ENCODE measurements at regions not wholly inside any gene's neighbourhood (a gene's known extent, or its start where the extent isn't known, plus 50 kb on each side); places are given as distances from the start of the nearest gene placed in this dataset.

DNA sequence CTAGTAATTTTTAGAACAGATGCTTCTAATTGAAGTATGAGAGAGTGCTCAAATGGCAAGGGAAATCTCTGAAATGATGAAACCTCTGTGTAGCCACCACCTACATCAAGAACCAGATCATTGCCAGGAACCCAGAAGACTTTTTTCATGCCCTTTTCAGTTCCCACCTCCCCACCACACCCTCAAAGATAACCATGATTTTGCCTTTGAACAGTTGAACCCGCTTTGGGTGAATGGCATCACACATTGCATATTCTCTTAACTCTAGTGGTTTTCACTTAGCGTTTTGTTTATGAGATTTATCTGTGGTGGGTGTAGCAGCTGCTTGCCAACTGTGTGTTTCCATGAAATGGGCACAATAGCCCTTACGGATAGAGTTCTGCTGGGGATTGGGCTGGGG, 142.9 kb upstream of the HDAC4 start:
- Histone ChIP-seq H3K9ac (ENCODE audit: control insufficient read depth, extremely low read depth, insufficient read depth, low read length) (no peak overlapping the region), H3K9me1 (ENCODE audit: control insufficient read depth, extremely low read depth, insufficient read depth, low read length) (no peaks in the 10 kb centered on the region), H3K4me2 (ENCODE audit: control insufficient read depth, extremely low read depth, insufficient read depth, low read depth, low read length) (no peak overlapping the region), H3K79me2 (ENCODE audit: control insufficient read depth, insufficient read depth, low read length) (no peaks in the 10 kb centered on the region), H3K27me3 (ENCODE audit: control insufficient read depth, extremely low read depth, insufficient read depth, low read length) (peaks cover 4% of the 10 kb centered on the region), H3K4me3 (ENCODE audit: control insufficient read depth in 2 of 3, extremely low read depth in 1 of 3, insufficient read depth in 2 of 3, low read depth in 1 of 3, low read length in 3 of 3) (no peak overlapping the region), H3K9me3 (ENCODE audit: control insufficient read depth, low read depth, low read length) (no peaks in the 10 kb centered on the region), H2AFZ (ENCODE audit: control insufficient read depth, low read length) (no peak overlapping the region), H3K27ac (ENCODE audit: control insufficient read depth, insufficient read depth, low read length) (no peak overlapping the region), H3K36me3 (ENCODE audit: control insufficient read depth in 2 of 2, extremely low read depth in 1 of 2, insufficient read depth in 2 of 2, low read length in 2 of 2) (no peaks in the 10 kb centered on the region), H4K20me1 (ENCODE audit: control insufficient read depth, extremely low read depth, insufficient read depth, low read length) (no peaks in the 10 kb centered on the region), H3K4me1 (ENCODE audit: control insufficient read depth, extremely low read depth, insufficient read depth, low read length) (peaks cover 4% of the 10 kb centered on the region)
- TF ChIP-seq, protein P1, sequence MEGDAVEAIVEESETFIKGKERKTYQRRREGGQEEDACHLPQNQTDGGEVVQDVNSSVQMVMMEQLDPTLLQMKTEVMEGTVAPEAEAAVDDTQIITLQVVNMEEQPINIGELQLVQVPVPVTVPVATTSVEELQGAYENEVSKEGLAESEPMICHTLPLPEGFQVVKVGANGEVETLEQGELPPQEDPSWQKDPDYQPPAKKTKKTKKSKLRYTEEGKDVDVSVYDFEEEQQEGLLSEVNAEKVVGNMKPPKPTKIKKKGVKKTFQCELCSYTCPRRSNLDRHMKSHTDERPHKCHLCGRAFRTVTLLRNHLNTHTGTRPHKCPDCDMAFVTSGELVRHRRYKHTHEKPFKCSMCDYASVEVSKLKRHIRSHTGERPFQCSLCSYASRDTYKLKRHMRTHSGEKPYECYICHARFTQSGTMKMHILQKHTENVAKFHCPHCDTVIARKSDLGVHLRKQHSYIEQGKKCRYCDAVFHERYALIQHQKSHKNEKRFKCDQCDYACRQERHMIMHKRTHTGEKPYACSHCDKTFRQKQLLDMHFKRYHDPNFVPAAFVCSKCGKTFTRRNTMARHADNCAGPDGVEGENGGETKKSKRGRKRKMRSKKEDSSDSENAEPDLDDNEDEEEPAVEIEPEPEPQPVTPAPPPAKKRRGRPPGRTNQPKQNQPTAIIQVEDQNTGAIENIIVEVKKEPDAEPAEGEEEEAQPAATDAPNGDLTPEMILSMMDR (optimal IDR thresholded peaks at IDR 0.05 in 1 of 3, IDR thresholded peaks at IDR 0.05 in 1 of 3, conservative IDR thresholded peaks at IDR 0.05 in 1 of 3; ENCODE audit: extremely low read depth in 1 of 3, insufficient read depth in 2 of 3, low read length in 3 of 3): no peak
- no peak for TF ChIP-seq EZH2 (IDR thresholded peaks at IDR 0.05; ENCODE audit: low read length)
- DNase-seq (ENCODE audit: low read depth, low spot score) (no peak), FAIRE-seq (no peak)
- dilution Hi-C loops (cut with MboI; ENCODE audit: extremely low pct_ligation_motif_present, low sequenced_read_pairs): no loop called here

DNA sequence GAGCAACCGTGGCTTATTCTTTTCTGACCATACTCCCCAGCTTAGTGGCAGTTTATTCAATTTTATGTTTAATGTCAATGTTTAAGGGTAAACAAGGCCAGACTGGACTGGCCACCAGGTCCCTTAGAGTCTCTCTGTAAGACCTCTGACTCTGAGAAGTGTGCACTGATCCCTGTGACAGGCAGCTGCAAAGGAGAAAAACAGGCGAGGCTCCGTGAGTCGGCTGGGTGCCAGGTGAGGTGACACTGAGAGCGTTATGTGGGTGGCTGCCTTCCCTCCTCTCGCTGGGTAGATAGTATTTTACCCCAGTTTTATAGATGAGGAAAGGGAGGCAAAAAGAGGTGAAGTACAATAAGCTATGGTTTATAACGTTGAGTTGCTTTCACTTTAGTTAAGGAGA, 139.4 kb upstream of the HDAC4 start:
- Histone ChIP-seq H3K27me3 (ENCODE audit: control insufficient read depth, extremely low read depth, insufficient read depth, low read length) (peaks cover 4% of the 10 kb centered on the region), H3K36me3 (ENCODE audit: control insufficient read depth in 2 of 2, extremely low read depth in 1 of 2, insufficient read depth in 2 of 2, low read length in 2 of 2) (no peaks in the 10 kb centered on the region), H3K79me2 (ENCODE audit: control insufficient read depth, insufficient read depth, low read length) (no peaks in the 10 kb centered on the region), H3K9ac (ENCODE audit: control insufficient read depth, extremely low read depth, insufficient read depth, low read length) (no peak overlapping the region), H4K20me1 (ENCODE audit: control insufficient read depth, extremely low read depth, insufficient read depth, low read length) (no peaks in the 10 kb centered on the region), H3K4me2 (ENCODE audit: control insufficient read depth, extremely low read depth, insufficient read depth, low read depth, low read length) (no peak overlapping the region), H3K9me1 (ENCODE audit: control insufficient read depth, extremely low read depth, insufficient read depth, low read length) (no peaks in the 10 kb centered on the region), H3K4me3 (ENCODE audit: control insufficient read depth in 2 of 3, extremely low read depth in 1 of 3, insufficient read depth in 2 of 3, low read depth in 1 of 3, low read length in 3 of 3) (no peak overlapping the region), H2AFZ (ENCODE audit: control insufficient read depth, low read length) (no peak overlapping the region), H3K4me1 (ENCODE audit: control insufficient read depth, extremely low read depth, insufficient read depth, low read length) (no peaks in the 10 kb centered on the region), H3K9me3 (ENCODE audit: control insufficient read depth, low read depth, low read length) (no peaks in the 10 kb centered on the region), H3K27ac (ENCODE audit: control insufficient read depth, insufficient read depth, low read length) (no peak overlapping the region)
- no peak for TF ChIP-seq EZH2 (IDR thresholded peaks at IDR 0.05; ENCODE audit: low read length)
- TF ChIP-seq, protein P1 (optimal IDR thresholded peaks at IDR 0.05 in 1 of 3, IDR thresholded peaks at IDR 0.05 in 1 of 3, conservative IDR thresholded peaks at IDR 0.05 in 1 of 3; ENCODE audit: extremely low read depth in 1 of 3, insufficient read depth in 2 of 3, low read length in 3 of 3): no peak
- no peak for DNase-seq (ENCODE audit: low read depth, low spot score)
- no peak for FAIRE-seq
- dilution Hi-C loops (cut with MboI; ENCODE audit: extremely low pct_ligation_motif_present, low sequenced_read_pairs): no loop called here

All from keratinocyte (primary cell).